GM23338 (cell line): ENCODE measurements at regions not wholly inside any gene's neighbourhood (a gene's known extent, or its start where the extent isn't known, plus 50 kb on each side); places are given as distances from the start of the nearest gene placed in this dataset.

Experiments
- ATAC-seq: fragments of 200-7000 bp; cut with Tn5 transposase; 3 replicates; pipeline ENCODE4 v1.9.1; 2020
- DNase-seq: peaks from one replicate; pipeline ENCODE4 v3.0.0-alpha.2; 2015; ENCODE audit warnings: low spot score
- H2AFZ ChIP-seq: fragments of 200-600 bp; sonication (generic); 2 replicates; pipeline ENCODE4 v1.8.0; 2016; ENCODE audit warnings: antibody characterized with exemption, mild to moderate bottlenecking, moderate library complexity
- H3F3A ChIP-seq: fragments of 200-600 bp; sonication (generic); replicated peaks from 2 replicates; pipeline ENCODE4 v1.8.0; 2017; ENCODE audit warnings: antibody characterized with exemption, mixed run types, low read depth
- H3K27ac ChIP-seq: fragments of 200-600 bp; sonication (generic); 2 replicates; pipeline ENCODE4 v1.6.1; 2016; ENCODE audit warnings: low read depth
- H3K27me3 ChIP-seq: fragments of 200-600 bp; sonication (generic); 2 replicates; pipeline ENCODE4 v1.8.0; 2016; ENCODE audit warnings: mild to moderate bottlenecking, mixed run types, moderate library complexity; ENCODE audit not compliant: insufficient read depth
- H3K36me3 ChIP-seq: fragments of 200-600 bp; sonication (generic); 2 replicates; pipeline ENCODE4 v1.8.0; 2016; ENCODE audit warnings: mild to moderate bottlenecking; ENCODE audit not compliant: insufficient read depth
- H3K4me1 ChIP-seq: fragments of 200-600 bp; sonication (generic); 2 replicates; pipeline ENCODE4 v1.8.0; 2016; ENCODE audit warnings: mild to moderate bottlenecking, moderate library complexity; ENCODE audit not compliant: insufficient read depth
- H3K4me2 ChIP-seq: fragments of 200-600 bp; sonication (generic); 2 replicates; pipeline ENCODE4 v1.7.1; 2017; ENCODE audit warnings: mixed run types
- H3K4me3 ChIP-seq: fragments of 200-600 bp; sonication (generic); 2 replicates; pipeline ENCODE4 v1.6.1; 2016; ENCODE audit warnings: mixed run types
- H3K79me2 ChIP-seq: fragments of 200-600 bp; sonication (generic); replicated peaks from 2 replicates; pipeline ENCODE4 v1.8.0; 2017; ENCODE audit warnings: mild to moderate bottlenecking; ENCODE audit not compliant: insufficient read depth
- H3K9me2 ChIP-seq: fragments of 200-600 bp; sonication (generic); 2 replicates; pipeline ENCODE4 v1.8.0; 2017; ENCODE audit not compliant: insufficient read depth
- H4K20me1 ChIP-seq: fragments of 200-600 bp; sonication (generic); replicated peaks from 2 replicates; pipeline ENCODE4 v1.8.0; 2017; ENCODE audit warnings: mild to moderate bottlenecking; ENCODE audit not compliant: insufficient read depth
- H3K27ac Mint-ChIP-seq: 2 replicates; pipeline ENCODE4 v1.8.0; 2020; ENCODE audit warnings: inconsistent platforms, mild to moderate bottlenecking, moderate library complexity, mixed read lengths
- H3K27me3 Mint-ChIP-seq: 3 replicates; pipeline ENCODE4 v1.8.0; 2022; ENCODE audit warnings: low read depth, mild to moderate bottlenecking, moderate library complexity, mixed read lengths, inconsistent platforms; ENCODE audit not compliant: insufficient read depth, poor library complexity
- H3K36me3 Mint-ChIP-seq: 3 replicates; pipeline ENCODE4 v1.8.0; 2021; ENCODE audit warnings: low read depth, mild to moderate bottlenecking, inconsistent platforms, moderate library complexity, mixed read lengths
- H3K4me1 Mint-ChIP-seq: 3 replicates; pipeline ENCODE4 v1.8.0; 2020; ENCODE audit warnings: mild to moderate bottlenecking, inconsistent platforms, mixed read lengths
- H3K4me3 Mint-ChIP-seq: 3 replicates; pipeline ENCODE4 v1.8.0; 2021; ENCODE audit warnings: moderate library complexity, mild to moderate bottlenecking, inconsistent platforms, mixed read lengths
- H3K9me3 Mint-ChIP-seq: 3 replicates; pipeline ENCODE4 v1.8.0; 2020; ENCODE audit warnings: moderate library complexity, mild to moderate bottlenecking, inconsistent platforms, mixed read lengths
- CREB1 ChIP-seq: fragments of 250-450 bp; sonication (Bioruptor Pico); IDR thresholded peaks from 2 replicates; pipeline ENCODE4 v1.5.0; 2020; ENCODE audit warnings: low read depth, mild to moderate bottlenecking, moderate library complexity
- EZH2 ChIP-seq: fragments of 200-600 bp; sonication (generic); IDR thresholded peaks from one replicate; pipeline ENCODE4 v1.8.0; 2017; ENCODE audit warnings: antibody characterized with exemption, mild to moderate bottlenecking, low read depth; ENCODE audit not compliant: unreplicated experiment
- EZH2phosphoT487 ChIP-seq: fragments of 200-600 bp; sonication (generic); IDR thresholded peaks from one replicate; pipeline ENCODE4 v1.8.1; 2018; ENCODE audit warnings: antibody characterized with exemption; ENCODE audit not compliant: unreplicated experiment
- JUNB ChIP-seq: IDR thresholded peaks from one replicate; pipeline ENCODE4 v1.6.1; 2016; ENCODE audit warnings: antibody characterized with exemption; ENCODE audit not compliant: unreplicated experiment
- NANOG ChIP-seq: IDR thresholded peaks from 2 replicates; pipeline ENCODE4 v1.6.1; 2016; ENCODE audit warnings: antibody characterized with exemption, borderline replicate concordance
- POLR2AphosphoS5 ChIP-seq: IDR thresholded peaks from 2 replicates; pipeline ENCODE4 v1.6.1; 2016; ENCODE audit warnings: antibody characterized with exemption, low read depth
- STAT1 ChIP-seq: IDR thresholded peaks from one replicate; pipeline ENCODE4 v1.6.1; 2016; ENCODE audit warnings: antibody characterized with exemption; ENCODE audit not compliant: unreplicated experiment
- ZNF114 ChIP-seq: fragments of 250-450 bp; sonication (Bioruptor Pico); IDR thresholded peaks from 2 replicates; pipeline ENCODE4 v1.5.0; 2020; ENCODE audit warnings: mild to moderate bottlenecking, moderate library complexity
- ZNF331 ChIP-seq: fragments of 250-450 bp; sonication (Bioruptor Pico); IDR thresholded peaks from 2 replicates; pipeline ENCODE4 v1.5.0; 2020; ENCODE audit warnings: low read depth, mild to moderate bottlenecking, moderate library complexity
- TF ChIP-seq, protein P1 (sequence below): fragments of 250-450 bp; sonication (Bioruptor Pico); IDR thresholded peaks from 2 replicates; pipeline ENCODE4 v1.5.0; 2020; ENCODE audit warnings: mild to moderate bottlenecking, moderate library complexity
- TF ChIP-seq, protein P2 (sequence below): IDR thresholded peaks from 2 replicates; pipeline ENCODE4 v1.6.1; 2016; ENCODE audit warnings: antibody characterized with exemption
- TF ChIP-seq, protein P3 (sequence below), 2 experiments: fragments of 200-600 bp in 1 of 2; sonication (generic) in 1 of 2; conservative IDR thresholded peaks; 2 replicates each; pipeline versions ENCODE4 v1.5.1 to v1.6.1; 2016 to 2017; ENCODE audit warnings: antibody characterized with exemption in 2 of 2, low read depth in 2 of 2, mild to moderate bottlenecking in 2 of 2, moderate library complexity in 1 of 2

DNA sequence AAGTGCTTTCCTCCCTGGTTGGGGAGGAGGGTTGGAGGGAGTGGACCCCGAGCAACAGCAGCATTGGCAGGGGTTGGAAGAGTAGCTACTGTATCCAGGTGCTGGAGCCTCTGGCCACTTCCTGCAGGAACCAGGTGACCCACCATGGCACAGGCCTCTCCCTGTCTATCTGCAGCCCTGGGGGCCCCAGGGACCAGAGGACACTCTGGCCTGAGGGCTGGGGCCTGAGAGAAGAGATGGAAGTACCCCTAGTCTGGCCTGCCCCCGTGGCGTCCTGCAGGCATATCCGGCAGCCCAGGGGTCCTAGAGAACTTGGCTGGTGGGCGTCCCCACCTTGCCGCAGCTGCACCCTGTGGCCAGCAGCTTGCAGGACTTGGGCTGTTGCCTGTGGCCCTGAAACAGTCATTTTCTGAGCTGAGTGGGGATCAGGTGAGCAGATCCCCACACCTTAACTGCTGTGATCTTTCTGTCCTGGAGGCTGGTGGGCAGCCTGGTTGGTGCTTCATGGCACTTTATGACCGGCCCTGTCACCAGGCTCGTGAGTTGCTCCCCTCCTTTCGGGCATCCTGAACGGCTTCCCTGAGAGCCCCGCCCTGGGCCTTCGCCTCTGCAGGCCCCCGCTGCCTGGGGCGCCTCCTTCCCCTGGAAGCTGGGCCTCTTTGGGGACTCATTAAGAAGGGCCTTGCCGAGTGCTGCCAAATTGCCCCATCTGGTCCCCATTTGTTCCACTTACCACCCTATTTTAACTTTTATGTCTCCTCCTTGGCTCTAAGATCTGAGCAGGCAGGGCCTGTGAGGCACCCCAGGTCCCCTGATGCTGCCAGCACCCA, 298.6 kb downstream of the SEC14L1 start:
- Histone ChIP-seq H3K79me2 (peaks cover 65% of the 10 kb centered on the region), H3K27me3 (no peaks in the 10 kb centered on the region), H3K9me2 (no peaks in the 10 kb centered on the region), H3K4me2 (no peak overlapping the region), H3K27ac (no peak overlapping the region), H3K36me3 (no peaks in the 10 kb centered on the region), H3K4me1 (peaks cover 25% of the 10 kb centered on the region), H4K20me1 (peaks cover 7% of the 10 kb centered on the region; the same call in 1 of the 2 replicates), H2AFZ (no peak overlapping the region), H3K4me3 (no peak overlapping the region), H3F3A (no peaks in the 10 kb centered on the region)
- no peak for TF ChIP-seq ZNF331 (CRISPR knock-in tag)
- TF ChIP-seq NANOG, result no peak
- no peak for TF ChIP-seq POLR2AphosphoS5
- no peak for TF ChIP-seq STAT1
- TF ChIP-seq, protein P1, sequence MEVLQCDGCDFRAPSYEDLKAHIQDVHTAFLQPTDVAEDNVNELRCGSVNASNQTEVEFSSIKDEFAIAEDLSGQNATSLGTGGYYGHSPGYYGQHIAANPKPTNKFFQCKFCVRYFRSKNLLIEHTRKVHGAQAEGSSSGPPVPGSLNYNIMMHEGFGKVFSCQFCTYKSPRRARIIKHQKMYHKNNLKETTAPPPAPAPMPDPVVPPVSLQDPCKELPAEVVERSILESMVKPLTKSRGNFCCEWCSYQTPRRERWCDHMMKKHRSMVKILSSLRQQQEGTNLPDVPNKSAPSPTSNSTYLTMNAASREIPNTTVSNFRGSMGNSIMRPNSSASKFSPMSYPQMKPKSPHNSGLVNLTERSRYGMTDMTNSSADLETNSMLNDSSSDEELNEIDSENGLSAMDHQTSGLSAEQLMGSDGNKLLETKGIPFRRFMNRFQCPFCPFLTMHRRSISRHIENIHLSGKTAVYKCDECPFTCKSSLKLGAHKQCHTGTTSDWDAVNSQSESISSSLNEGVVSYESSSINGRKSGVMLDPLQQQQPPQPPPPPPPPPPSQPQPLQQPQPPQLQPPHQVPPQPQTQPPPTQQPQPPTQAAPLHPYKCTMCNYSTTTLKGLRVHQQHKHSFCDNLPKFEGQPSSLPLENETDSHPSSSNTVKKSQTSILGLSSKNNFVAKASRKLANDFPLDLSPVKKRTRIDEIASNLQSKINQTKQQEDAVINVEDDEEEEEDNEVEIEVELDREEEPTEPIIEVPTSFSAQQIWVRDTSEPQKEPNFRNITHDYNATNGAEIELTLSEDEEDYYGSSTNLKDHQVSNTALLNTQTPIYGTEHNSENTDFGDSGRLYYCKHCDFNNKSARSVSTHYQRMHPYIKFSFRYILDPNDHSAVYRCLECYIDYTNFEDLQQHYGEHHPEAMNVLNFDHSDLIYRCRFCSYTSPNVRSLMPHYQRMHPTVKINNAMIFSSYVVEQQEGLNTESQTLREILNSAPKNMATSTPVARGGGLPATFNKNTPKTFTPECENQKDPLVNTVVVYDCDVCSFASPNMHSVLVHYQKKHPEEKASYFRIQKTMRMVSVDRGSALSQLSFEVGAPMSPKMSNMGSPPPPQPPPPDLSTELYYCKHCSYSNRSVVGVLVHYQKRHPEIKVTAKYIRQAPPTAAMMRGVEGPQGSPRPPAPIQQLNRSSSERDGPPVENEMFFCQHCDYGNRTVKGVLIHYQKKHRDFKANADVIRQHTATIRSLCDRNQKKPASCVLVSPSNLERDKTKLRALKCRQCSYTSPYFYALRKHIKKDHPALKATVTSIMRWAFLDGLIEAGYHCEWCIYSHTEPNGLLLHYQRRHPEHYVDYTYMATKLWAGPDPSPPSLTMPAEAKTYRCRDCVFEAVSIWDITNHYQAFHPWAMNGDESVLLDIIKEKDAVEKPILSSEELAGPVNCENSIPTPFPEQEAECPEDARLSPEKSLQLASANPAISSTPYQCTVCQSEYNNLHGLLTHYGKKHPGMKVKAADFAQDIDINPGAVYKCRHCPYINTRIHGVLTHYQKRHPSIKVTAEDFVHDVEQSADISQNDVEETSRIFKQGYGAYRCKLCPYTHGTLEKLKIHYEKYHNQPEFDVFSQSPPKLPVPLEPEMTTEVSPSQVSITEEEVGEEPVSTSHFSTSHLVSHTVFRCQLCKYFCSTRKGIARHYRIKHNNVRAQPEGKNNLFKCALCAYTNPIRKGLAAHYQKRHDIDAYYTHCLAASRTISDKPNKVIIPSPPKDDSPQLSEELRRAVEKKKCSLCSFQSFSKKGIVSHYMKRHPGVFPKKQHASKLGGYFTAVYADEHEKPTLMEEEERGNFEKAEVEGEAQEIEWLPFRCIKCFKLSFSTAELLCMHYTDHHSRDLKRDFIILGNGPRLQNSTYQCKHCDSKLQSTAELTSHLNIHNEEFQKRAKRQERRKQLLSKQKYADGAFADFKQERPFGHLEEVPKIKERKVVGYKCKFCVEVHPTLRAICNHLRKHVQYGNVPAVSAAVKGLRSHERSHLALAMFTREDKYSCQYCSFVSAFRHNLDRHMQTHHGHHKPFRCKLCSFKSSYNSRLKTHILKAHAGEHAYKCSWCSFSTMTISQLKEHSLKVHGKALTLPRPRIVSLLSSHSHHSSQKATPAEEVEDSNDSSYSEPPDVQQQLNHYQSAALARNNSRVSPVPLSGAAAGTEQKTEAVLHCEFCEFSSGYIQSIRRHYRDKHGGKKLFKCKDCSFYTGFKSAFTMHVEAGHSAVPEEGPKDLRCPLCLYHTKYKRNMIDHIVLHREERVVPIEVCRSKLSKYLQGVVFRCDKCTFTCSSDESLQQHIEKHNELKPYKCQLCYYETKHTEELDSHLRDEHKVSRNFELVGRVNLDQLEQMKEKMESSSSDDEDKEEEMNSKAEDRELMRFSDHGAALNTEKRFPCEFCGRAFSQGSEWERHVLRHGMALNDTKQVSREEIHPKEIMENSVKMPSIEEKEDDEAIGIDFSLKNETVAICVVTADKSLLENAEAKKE (CRISPR knock-in tag), result no peak
- TF ChIP-seq, protein P2, sequence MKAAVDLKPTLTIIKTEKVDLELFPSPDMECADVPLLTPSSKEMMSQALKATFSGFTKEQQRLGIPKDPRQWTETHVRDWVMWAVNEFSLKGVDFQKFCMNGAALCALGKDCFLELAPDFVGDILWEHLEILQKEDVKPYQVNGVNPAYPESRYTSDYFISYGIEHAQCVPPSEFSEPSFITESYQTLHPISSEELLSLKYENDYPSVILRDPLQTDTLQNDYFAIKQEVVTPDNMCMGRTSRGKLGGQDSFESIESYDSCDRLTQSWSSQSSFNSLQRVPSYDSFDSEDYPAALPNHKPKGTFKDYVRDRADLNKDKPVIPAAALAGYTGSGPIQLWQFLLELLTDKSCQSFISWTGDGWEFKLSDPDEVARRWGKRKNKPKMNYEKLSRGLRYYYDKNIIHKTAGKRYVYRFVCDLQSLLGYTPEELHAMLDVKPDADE, result no peak
- no peak for TF ChIP-seq ZNF114 (CRISPR knock-in tag)
- TF ChIP-seq EZH2, result no peak
- TF ChIP-seq JUNB, result no peak
- no peak for TF ChIP-seq EZH2phosphoT487
- TF ChIP-seq, protein P3, sequence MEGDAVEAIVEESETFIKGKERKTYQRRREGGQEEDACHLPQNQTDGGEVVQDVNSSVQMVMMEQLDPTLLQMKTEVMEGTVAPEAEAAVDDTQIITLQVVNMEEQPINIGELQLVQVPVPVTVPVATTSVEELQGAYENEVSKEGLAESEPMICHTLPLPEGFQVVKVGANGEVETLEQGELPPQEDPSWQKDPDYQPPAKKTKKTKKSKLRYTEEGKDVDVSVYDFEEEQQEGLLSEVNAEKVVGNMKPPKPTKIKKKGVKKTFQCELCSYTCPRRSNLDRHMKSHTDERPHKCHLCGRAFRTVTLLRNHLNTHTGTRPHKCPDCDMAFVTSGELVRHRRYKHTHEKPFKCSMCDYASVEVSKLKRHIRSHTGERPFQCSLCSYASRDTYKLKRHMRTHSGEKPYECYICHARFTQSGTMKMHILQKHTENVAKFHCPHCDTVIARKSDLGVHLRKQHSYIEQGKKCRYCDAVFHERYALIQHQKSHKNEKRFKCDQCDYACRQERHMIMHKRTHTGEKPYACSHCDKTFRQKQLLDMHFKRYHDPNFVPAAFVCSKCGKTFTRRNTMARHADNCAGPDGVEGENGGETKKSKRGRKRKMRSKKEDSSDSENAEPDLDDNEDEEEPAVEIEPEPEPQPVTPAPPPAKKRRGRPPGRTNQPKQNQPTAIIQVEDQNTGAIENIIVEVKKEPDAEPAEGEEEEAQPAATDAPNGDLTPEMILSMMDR (conservative IDR thresholded peaks at IDR 0.05; ENCODE audit: low read depth in 2 of 2), result no peak
- no peak for TF ChIP-seq CREB1 (CRISPR knock-in tag)
- peaks cover 54% of the 10 kb centered on the region for H3K4me1 Mint-ChIP-seq
- H3K27me3 Mint-ChIP-seq, result peaks cover 13% of the 10 kb centered on the region
- ATAC-seq (no peak), DNase-seq (no peak)
- H3K9me3 Mint-ChIP-seq, result no peaks in the 10 kb centered on the region
- peak overlapping the region; percentile 88 for H3K27ac Mint-ChIP-seq
- H3K36me3 Mint-ChIP-seq, result no peaks in the 10 kb centered on the region; the same call in 2 of the 3 replicates
- no peak overlapping the region for H3K4me3 Mint-ChIP-seq
